HG02973 (cell line): ENCODE measurements at regions not wholly inside any gene's neighbourhood (a gene's known extent, or its start where the extent isn't known, plus 50 kb on each side); places are given as distances from the start of the nearest gene placed in this dataset.
"Not testable (repeated sequence)": the region's sequence is repeated elsewhere in the genome, so short reads cannot be mapped to it uniquely, and the experiment has no call there.

Experiments used
- ATAC-seq: cut with Tn5 transposase; IDR thresholded peaks from one replicate; pipeline ENCODE4 v1.9.1; 2021; ENCODE audit warnings: moderate library complexity; ENCODE audit not compliant: unreplicated experiment

GRCh38 chr9:41075671-41076070 is 52.8 kb downstream of the FOXD4L6 start:
- not testable (repeated sequence) for ATAC-seq

- ATAC-seq, result peak; percentile 48
Observed at GRCh38 chr9:41074356-41074942, 54.0 kb downstream of the FOXD4L6 start.

DNA sequence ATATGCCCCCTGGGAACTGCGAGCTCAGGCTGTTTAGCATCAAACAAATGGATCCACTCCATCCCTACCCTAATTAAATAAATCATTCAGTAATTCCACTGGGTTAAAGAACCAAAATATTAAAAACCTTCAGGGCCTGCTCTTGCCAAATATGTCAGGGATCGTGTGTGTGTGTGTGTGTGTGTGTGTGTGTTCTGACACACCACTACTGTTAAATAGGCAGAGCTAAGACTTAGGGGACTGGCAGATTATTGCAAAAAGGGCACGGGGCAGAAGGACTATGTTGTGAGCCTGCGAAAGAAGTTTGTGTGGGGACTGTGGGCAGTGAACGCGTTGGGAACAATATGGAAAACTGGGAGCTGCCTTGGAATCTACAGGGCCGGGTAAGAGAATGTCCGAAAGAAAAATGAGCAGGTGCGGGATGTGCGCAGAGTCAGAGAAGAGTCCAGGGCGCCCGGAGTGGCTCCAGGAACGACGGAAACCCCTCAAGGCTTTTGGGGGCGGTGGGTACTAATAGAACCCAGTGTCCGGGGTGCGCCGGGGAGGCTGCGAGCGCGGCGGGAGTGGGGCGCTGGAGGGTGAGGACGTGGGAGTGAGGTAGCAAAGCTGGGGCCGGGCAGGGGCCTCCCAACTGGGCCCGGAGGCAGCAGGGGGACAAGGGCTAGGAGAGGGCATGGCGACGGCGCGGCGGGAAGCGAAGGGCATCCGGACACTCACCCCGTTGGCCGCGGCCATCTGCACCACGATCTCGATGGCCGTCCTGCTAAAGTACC is 54.8 kb downstream of the FOXD4L6 start:
- not testable (repeated sequence) for ATAC-seq

DNA sequence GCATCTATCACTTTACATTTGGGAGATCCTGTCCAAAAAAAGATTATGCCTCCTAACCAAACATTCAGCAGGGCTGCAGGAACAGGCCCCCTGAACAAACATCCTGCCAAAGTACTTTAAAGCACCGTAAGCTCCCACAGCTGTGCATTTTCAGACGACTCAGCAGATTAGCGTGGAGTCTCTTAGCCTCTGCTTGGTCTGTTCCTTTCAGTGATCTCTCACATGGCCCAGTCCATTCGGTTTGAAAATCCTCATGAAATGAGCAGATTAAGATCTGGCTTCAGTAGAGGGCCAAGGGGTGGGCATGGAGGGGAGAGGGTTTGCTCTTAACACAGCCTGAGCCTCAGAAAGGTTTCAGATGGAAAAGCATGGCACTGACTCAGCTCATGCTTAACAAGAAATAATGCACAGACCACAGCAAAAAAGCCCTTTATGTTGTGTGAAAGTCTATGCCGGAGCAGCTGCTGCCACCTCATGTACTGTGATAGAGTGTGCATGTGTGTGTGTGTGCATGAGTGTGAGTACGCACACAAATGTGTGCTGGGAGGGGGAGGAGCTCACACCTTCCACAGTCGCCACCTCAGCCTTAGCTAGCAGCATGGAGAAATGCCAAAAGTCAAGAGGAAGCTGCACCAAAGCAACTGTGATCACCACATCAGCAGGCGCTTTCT is 64.2 kb downstream of the FOXD4L6 start:
- peak; percentile 62 for ATAC-seq

DNA sequence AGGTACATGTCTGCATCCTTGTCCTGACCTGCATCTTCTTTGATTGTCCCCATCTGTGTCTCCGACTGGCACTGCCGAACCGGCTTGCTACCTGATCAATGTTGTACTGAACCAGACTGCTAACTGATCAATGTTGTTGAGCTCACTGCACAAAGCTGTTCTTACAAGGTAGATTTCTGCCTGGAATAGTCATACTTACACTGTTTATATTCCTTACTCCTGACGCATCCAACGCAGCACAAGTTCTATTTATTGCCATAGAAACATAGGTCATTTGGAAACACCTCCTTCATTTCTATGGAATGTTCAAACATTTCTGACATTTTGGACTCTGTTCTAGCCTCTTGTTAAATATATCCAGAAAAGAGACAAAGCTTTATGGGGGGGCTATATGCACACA is 65.2 kb downstream of the FOXD4L6 start:
- not testable (repeated sequence) for ATAC-seq

GRCh38 chr9:41059603-41060002 is 68.9 kb downstream of the FOXD4L6 start:
- not testable (repeated sequence) for ATAC-seq

GRCh38 chr9:41053666-41054363 is 74.7 kb downstream of the FOXD4L6 start:
- peak; percentile 60 for ATAC-seq

DNA sequence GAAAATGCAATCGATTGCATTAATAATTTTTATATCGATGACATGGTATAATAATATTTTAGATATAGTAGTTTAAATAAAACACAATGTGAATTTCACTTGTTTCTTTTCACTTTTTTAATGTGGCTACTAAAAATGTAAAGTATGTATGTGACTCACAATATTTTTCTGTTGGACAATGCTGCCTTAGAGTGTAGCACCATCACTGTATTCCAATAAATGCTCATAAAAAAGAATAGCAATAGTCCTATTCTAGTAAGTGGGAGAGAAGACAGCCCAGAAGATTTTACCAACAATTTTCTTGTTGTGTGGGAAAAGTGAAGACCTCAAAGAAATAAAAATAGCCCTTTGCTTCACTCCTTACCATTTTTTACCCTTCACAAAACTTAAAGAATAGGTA is 79.8 kb downstream of the FOXD4L6 start:
- not testable (repeated sequence) for ATAC-seq

DNA sequence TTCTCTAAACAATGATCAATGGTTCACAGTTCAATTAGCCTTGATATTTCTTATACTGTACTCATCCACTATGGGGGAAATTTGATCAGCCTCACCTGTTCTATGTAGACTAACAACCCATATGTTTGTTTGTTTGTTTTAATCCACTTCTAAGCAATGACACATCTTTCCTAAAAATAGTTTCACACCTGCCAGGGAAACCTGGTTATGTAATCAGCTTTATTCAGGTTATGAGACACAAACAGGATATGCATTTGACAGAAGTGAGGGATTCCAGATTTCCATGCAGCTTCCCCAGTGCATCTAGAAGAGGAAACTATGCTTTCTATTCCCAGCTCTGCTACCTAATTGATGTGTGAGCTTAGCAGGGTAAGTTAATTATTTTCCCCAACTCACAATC is 80.7 kb downstream of the FOXD4L6 start:
- ATAC-seq, result not testable (repeated sequence)

GRCh38 chr9:41044930-41045329 is 83.6 kb downstream of the FOXD4L6 start:
- ATAC-seq, result not testable (repeated sequence)

DNA sequence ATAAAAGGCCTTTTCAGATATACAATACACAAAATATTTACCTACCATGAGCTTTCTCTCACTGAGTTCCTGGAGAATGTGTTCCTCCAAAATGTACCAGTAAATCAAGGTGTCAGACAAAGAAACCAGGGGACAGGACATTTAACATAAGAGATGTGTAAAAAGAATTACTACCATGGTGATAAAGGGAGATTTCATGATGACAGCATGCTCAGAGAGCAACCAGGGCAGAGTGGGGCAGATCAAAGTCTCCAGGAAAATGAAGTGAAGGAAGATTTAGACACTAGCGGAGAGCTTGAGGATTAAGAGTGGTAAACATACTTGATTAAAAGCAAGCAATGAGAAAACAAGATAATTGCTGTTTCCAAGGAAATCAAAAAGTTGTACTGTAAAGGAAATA is 85.0 kb downstream of the FOXD4L6 start:
- not testable (repeated sequence) for ATAC-seq

DNA sequence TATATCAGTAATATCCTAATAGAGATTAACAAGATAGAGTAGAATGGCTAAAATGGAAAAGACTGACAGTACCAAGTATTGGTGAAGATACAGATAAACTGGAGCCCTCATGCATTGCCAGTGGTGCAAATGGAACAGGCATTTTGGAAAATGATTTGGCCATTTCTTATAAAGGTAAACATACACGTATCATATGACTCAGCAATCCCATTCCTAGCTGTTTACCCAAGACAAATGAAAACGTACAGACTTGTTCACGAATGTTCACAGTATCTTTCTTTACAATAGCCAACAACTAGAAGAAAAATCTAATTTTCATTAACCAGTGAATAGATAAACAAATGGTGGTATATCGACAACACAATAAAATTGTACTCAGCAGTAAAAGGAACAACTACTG is 86.4 kb downstream of the FOXD4L6 start:
- not testable (repeated sequence) for ATAC-seq

- not testable (repeated sequence) for ATAC-seq
Observed at GRCh38 chr9:41040705-41041342, 87.7 kb downstream of the FOXD4L6 start.

DNA sequence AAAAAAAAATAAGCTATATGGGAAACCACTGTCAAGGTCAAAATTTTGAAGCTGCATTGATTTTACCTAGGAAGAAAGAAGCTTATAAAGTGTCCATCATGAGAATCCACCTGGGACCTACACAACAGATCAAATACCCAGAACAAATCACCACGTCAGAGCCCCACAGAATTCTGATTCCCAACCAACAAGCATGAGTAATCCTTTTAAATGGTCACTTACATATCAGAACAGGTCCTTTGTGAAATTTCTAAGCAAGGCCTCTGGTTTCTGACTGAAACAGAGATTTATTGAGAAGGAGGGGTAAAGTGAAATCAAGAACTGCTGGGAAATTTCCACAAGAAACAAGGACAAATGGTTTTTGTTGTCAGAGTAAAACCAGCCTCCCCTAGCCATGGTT is 93.2 kb downstream of the FOXD4L6 start:
- ATAC-seq, result not testable (repeated sequence)

DNA sequence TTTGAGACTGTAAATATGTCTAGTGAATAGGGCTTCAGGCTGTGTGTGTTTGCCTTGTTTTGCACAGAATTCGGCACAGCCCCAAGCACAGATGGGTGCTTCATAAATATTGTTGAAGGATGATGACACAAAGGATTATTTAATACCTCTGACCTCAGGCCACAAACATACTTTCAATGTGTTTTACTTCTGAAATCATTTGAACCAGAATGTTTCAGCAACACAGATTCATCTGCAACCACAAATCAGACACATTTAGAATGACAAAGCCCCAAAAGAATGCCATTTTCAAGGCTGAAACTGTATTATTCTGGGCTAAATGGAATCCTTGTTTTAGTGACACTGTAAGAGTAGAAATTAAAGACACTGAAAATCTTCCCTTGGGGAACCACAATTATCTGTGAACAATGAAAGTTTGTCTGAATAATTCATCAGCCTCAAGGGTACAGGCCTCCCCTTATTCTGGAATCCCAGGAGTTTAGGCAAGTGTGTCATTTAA is 93.7 kb downstream of the FOXD4L6 start:
- ATAC-seq, result not testable (repeated sequence)

DNA sequence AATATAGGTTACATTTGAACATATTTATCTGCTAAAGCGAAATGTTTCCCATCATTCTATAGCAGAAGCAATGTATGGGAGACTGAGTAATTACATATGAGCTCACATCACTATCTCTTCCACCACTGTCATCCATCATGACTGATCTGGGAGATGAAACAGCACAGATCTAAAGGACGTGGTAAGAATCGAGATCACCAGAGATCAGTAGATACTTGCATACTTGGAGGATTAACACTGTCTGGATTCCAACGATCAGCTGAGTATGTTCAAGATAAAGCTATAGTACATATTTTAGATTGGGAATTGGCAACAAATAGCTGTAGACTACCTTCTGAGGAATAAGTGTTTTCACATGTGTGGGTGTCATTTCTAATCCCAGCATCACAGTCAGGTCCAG is 94.6 kb downstream of the FOXD4L6 start:
- not testable (repeated sequence) for ATAC-seq

GRCh38 chr9:41033360-41033759 is 95.1 kb downstream of the FOXD4L6 start:
- ATAC-seq, result not testable (repeated sequence)

DNA sequence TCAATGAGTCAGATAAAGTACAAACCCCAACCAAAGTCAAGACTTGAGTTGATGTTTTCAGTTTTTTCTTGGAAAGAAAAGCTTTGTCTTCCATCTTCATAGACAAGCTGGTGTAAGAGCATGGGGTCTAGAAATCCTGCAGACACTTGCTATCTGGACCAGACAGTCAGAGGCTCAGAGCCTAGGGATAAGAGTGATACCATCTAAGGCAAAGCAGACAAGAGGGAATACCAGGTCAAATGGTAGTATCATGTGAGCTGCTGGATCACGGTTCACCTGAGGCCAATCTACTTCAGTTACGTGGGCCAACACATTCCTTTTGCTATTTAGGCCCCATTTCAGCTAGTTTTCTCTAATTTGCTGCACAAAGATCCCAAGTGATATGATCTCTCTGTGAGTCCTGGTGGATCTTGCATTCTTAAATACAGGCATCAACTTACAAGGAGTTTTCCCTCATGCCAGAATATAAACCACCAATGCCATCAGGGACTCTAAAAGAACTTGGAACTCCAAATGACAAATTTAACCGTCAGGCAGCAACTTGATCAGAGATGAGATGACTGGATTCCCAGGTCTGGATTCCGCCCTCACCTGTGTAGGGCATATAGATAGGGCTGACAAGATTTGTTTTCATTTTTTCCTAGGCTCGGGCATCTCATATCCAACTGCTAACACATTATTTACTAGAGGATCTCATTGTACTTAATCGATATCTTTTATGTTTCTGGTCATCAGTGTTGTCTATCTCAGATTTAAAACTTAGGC is 101.4 kb downstream of the FOXD4L6 start:
- not testable (repeated sequence) for ATAC-seq

DNA sequence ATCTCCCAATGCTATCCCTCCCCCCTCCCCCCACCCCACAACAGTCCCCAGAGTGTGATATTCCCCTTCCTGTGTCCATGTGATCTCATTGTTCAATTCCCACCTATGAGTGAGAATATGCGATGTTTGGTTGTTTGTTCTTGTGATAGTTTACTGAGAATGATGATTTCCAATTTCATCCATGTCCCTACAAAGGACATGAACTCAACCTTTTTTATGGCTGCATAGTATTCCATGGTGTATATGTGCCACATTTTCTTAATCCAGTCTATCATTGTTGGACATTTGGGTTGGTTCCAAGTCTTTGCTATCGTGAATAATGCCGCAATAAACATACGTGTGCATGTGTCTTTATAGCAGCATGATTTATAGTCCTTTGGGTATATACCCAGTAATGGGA is 106.1 kb downstream of the FOXD4L6 start:
- ATAC-seq, result not testable (repeated sequence)
